Naive thymus-derived CD4-positive, alpha-beta T cell (primary cell): ENCODE measurements at regions not wholly inside any gene's neighbourhood (a gene's known extent, or its start where the extent isn't known, plus 50 kb on each side); places are given as distances from the start of the nearest gene placed in this dataset.

ENCODE experiments used
- ATAC-seq: fragments of 150-1000 bp; cut with Tn5 transposase; 2 replicates; pipeline ENCODE4 v1.10.0; 2021; ENCODE audit warnings: mild to moderate bottlenecking, moderate library complexity
- CTCF ChIA-PET: fragments of 350-600 bp; sonication (Branson Sonifier 250); formaldehyde crosslinking; loops from one replicate; lab custom pipeline; 2021; ENCODE audit warnings: antibody characterized with exemption; lab: Charles Lee
- POLR2A ChIA-PET: fragments of 350-600 bp; sonication (Branson Sonifier 250); formaldehyde crosslinking; loops from one replicate; lab custom pipeline; 2021; ENCODE audit warnings: antibody characterized with exemption, inconsistent platforms; lab: Charles Lee
- DNase-seq, 9 donors: peaks; one replicate each; pipeline versions ENCODE4 v3.0.0 to v3.0.0-alpha.2; 2020 to 2022; ENCODE audit warnings: mixed read lengths in 1 of 9
- H3K27ac ChIP-seq: one replicate; pipeline ENCODE4 v1.7.0; 2013; ENCODE audit warnings: mild to moderate bottlenecking, low read depth, low read length, moderate library complexity
- H3K27me3 ChIP-seq, 2 donors: one replicate each; pipeline ENCODE4 v1.7.0; 2013; ENCODE audit warnings: low read length in 2 of 2, mild to moderate bottlenecking in 2 of 2, moderate library complexity in 2 of 2; ENCODE audit not compliant: control insufficient read depth in 2 of 2, insufficient read depth in 2 of 2
- H3K36me3 ChIP-seq, 3 experiments: 1 replicate in 2 of 3; 2 replicates in 1 of 3; pipeline ENCODE4 v1.7.0; 2013; ENCODE audit warnings: low read length in 3 of 3, mild to moderate bottlenecking in 3 of 3, moderate library complexity in 1 of 3; ENCODE audit not compliant: insufficient read depth in 3 of 3, control insufficient read depth in 2 of 3
- H3K4me1 ChIP-seq, 2 donors: one replicate each; pipeline ENCODE4 v1.7.0; 2013; ENCODE audit warnings: low read length in 2 of 2, mild to moderate bottlenecking in 2 of 2, moderate library complexity in 1 of 2; ENCODE audit not compliant: control insufficient read depth in 2 of 2, insufficient read depth in 2 of 2
- H3K4me3 ChIP-seq: 2 replicates; pipeline ENCODE4 v1.7.0; 2013; ENCODE audit warnings: mild to moderate bottlenecking, low read length
- H3K9me3 ChIP-seq, 3 experiments: 1 replicate in 2 of 3; 2 replicates in 1 of 3; pipeline ENCODE4 v1.7.0; 2013; ENCODE audit warnings: low read length in 3 of 3; ENCODE audit not compliant: control insufficient read depth in 2 of 3
- H3K27ac Mint-ChIP-seq, 9 donors: one replicate each; pipeline ENCODE4 v1.8.0; 2020 to 2022; ENCODE audit warnings: mixed read lengths in 9 of 9, mild to moderate bottlenecking in 8 of 9, moderate library complexity in 5 of 9, inconsistent platforms in 2 of 9
- H3K27me3 Mint-ChIP-seq, 5 donors: one replicate each; pipeline ENCODE4 v1.8.0; 2021 to 2022; ENCODE audit warnings: mixed read lengths in 5 of 5, mild to moderate bottlenecking in 1 of 5
- H3K36me3 Mint-ChIP-seq, 5 donors: one replicate each; pipeline ENCODE4 v1.8.0; 2020 to 2022; ENCODE audit warnings: mixed read lengths in 5 of 5, mild to moderate bottlenecking in 3 of 5, inconsistent platforms in 1 of 5
- H3K4me1 Mint-ChIP-seq, 7 donors: one replicate each; pipeline ENCODE4 v1.8.0; 2020 to 2022; ENCODE audit warnings: mixed read lengths in 7 of 7, mild to moderate bottlenecking in 3 of 7, inconsistent platforms in 1 of 7
- H3K4me3 Mint-ChIP-seq, 10 donors: one replicate each; pipeline ENCODE4 v1.8.0; 2020 to 2022; ENCODE audit warnings: mild to moderate bottlenecking in 10 of 10, mixed read lengths in 10 of 10, moderate library complexity in 6 of 10, inconsistent platforms in 2 of 10
- H3K9me3 Mint-ChIP-seq, 11 donors: one replicate each; pipeline ENCODE4 v1.8.0; 2020 to 2022; ENCODE audit warnings: mixed read lengths in 11 of 11, mild to moderate bottlenecking in 4 of 11, inconsistent platforms in 1 of 11, moderate library complexity in 1 of 11
- intact Hi-C, 2 donors: fragments of 100-400 bp; cut with micrococcal nuclease; formaldehyde crosslinking; loops; one replicate each; pipeline ENCODE4 v1.15.1; 2023

DNA sequence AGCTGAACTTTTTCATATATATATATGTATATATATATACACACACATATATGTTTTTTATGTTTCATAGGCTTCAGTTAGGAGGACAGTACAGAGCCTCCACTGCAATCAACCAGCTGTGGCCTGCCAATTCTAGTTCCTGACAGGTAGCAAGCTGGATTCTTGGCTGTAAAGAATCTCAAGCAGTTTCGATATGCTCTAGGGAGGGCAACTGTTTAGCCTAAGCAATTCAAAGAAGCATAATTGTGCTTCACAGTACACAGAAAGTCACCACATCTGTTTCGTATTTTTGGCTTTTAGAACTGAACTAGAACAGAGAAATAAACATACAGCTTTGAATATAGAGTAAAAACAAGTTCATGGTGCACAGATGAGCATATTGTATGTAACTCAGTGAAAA, 152.4 kb upstream of the ARRDC3 start:
- CTCF ChIA-PET: no interaction called here

DNA sequence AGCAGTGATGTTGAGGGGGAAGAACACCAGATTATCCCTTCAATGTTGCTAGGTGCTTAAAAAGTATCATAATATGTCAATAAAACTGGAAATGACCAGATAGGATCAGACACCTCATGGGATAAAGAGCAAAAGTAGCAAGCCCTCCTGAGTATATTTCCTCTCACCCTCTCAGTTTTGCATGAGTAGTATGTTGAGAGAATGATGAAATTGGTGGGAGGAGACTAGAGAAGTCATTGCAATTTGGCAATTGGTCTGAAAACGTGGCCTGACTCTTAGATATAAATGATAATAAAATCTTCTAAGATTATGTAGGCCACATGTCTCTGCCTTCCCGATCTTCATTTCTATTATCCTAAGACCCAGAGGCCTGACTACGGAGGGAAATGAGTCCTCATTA, 151.2 kb upstream of the ARRDC3 start:
- H3K27ac ChIP-seq: no peak overlapping the region
- Mint-ChIP-seq H3K4me3 (no peak overlapping the region), H3K27ac (no peak overlapping the region), H3K36me3 (peaks cover 0 to 1% (median 0%) of the 10 kb centered on the region in 5 donors), H3K27me3 (no peaks in the 10 kb centered on the region), H3K9me3 (peaks cover 0 to 2% (median 0%) of the 10 kb centered on the region in 11 donors), H3K4me1 (peaks cover 0 to 9% (median 3%) of the 10 kb centered on the region in 7 donors)
- H3K4me1 ChIP-seq: no peaks in the 10 kb centered on the region
- no peak overlapping the region for H3K4me3 ChIP-seq
- no peaks in the 10 kb centered on the region for H3K36me3 ChIP-seq
- CTCF ChIA-PET: no interaction called here
- H3K9me3 ChIP-seq: no peaks in the 10 kb centered on the region
- POLR2A ChIA-PET: no interaction called here
- DNase-seq (no peak), ATAC-seq (no peak)
- H3K27me3 ChIP-seq: no peaks in the 10 kb centered on the region
- intact Hi-C loops: no loop called here

More for the DNA sequence above, 152.4 kb upstream of the ARRDC3 start:
- no peak overlapping the region for H3K4me3 Mint-ChIP-seq
- no peaks in the 10 kb centered on the region for H3K36me3 Mint-ChIP-seq
- no peak overlapping the region for H3K4me3 ChIP-seq
- no peak overlapping the region for H3K27ac Mint-ChIP-seq
- DNase-seq: no peak
- POLR2A ChIA-PET: no interaction called here
- H3K36me3 ChIP-seq: no peaks in the 10 kb centered on the region
- no peaks in the 10 kb centered on the region for H3K27me3 ChIP-seq
- no peaks in the 10 kb centered on the region for H3K27me3 Mint-ChIP-seq
- no peak for ATAC-seq
- H3K27ac ChIP-seq: no peak overlapping the region
- peaks cover 0 to 9% (median 3%) of the 10 kb centered on the region in 7 donors for H3K4me1 Mint-ChIP-seq
- peaks cover 0 to 2% (median 0%) of the 10 kb centered on the region in 11 donors for H3K9me3 Mint-ChIP-seq
- H3K4me1 ChIP-seq: no peaks in the 10 kb centered on the region
- intact Hi-C loops: no loop called here
- no peaks in the 10 kb centered on the region for H3K9me3 ChIP-seq

DNA sequence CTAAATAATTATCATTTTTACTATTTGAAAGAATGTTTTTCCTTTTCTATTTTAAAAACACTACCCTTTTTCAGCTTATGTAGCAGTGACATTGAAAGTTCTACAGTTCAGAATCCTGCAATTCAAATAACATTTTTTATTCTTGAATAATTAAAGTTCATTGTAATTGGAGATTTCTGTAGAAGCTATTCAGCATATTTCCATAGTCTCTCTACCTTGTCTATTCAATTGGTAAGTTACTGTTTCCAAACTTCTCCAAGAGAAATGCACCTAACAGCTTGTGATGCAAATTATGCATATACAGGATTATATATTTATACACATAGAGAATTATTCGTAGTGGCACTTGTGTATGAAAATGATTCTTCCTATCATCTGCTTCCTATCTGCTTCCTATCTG, 149.7 kb upstream of the ARRDC3 start:
- no peak overlapping the region for H3K4me3 ChIP-seq
- Mint-ChIP-seq H3K4me1 (peaks cover 0 to 3% (median 1%) of the 10 kb centered on the region in 7 donors), H3K9me3 (peaks cover 0 to 5% (median 0%) of the 10 kb centered on the region in 11 donors), H3K36me3 (peaks cover 0 to 4% (median 0%) of the 10 kb centered on the region in 5 donors), H3K4me3 (no peak overlapping the region), H3K27ac (no peak overlapping the region), H3K27me3 (no peaks in the 10 kb centered on the region)
- CTCF ChIA-PET: no interaction called here
- H3K27ac ChIP-seq: no peak overlapping the region
- DNase-seq: no peak
- POLR2A ChIA-PET: no interaction called here
- H3K36me3 ChIP-seq: no peaks in the 10 kb centered on the region
- H3K4me1 ChIP-seq: no peaks in the 10 kb centered on the region
- no peaks in the 10 kb centered on the region for H3K9me3 ChIP-seq
- H3K27me3 ChIP-seq: no peaks in the 10 kb centered on the region
- intact Hi-C loops: no loop called here
- ATAC-seq: no peak

DNA sequence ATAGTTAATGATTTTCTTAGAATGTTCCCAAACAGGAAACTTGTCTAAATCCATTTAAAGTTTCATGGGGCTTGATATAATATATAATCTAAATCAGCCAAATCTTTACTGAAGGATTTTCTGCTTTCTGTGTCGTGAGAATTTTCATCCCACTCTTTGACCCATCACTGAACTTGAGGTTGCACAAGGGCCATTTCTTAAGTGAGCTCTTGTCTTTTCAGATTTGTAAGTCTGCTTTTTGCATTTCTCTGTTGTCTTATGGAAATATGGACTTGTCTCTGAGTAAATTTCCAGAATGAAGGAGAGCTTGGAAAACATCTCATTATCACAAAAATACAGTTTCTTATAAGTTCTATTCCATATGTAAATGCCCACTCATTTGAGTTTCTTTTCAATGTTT, 149.2 kb upstream of the ARRDC3 start:
- POLR2A ChIA-PET: no interaction called here
- Histone ChIP-seq H3K9me3 (no peaks in the 10 kb centered on the region), H3K27ac (no peak overlapping the region), H3K4me3 (no peak overlapping the region), H3K36me3 (no peaks in the 10 kb centered on the region), H3K27me3 (no peaks in the 10 kb centered on the region), H3K4me1 (no peaks in the 10 kb centered on the region)
- no peaks in the 10 kb centered on the region for H3K27me3 Mint-ChIP-seq
- no peak overlapping the region for H3K27ac Mint-ChIP-seq
- ATAC-seq: no peak
- H3K9me3 Mint-ChIP-seq: peaks cover 0 to 5% (median 0%) of the 10 kb centered on the region in 11 donors
- H3K4me3 Mint-ChIP-seq: no peak overlapping the region
- H3K36me3 Mint-ChIP-seq: peaks cover 0 to 4% (median 0%) of the 10 kb centered on the region in 5 donors
- CTCF ChIA-PET: no interaction called here
- DNase-seq: no peak
- intact Hi-C loops: no loop called here
- H3K4me1 Mint-ChIP-seq: peaks cover 0 to 1% (median 0%) of the 10 kb centered on the region in 7 donors

DNA sequence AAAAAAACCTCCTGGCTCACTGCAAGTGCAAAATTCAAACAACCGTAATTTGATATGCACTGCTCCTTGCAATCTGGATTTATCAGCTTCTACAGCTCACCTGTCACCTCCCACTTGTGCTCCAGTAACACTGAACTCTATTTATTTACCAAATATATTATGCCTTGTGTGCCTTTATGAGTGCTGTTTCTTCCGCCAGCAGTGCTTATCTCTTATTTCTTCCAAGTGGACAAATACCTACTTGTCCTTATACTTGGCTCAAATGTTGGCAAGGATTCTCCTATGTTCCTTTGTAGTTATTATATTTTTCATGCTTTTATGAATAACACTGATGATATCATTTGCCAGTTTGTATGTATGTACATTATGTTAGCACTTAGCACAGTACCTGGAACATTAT, 145.7 kb upstream of the ARRDC3 start:
- H3K27ac ChIP-seq: no peak overlapping the region
- Mint-ChIP-seq H3K36me3 (peaks cover 0 to 4% (median 0%) of the 10 kb centered on the region in 5 donors), H3K9me3 (peaks cover 0 to 5% (median 0%) of the 10 kb centered on the region in 11 donors), H3K27me3 (no peaks in the 10 kb centered on the region), H3K4me3 (no peak overlapping the region), H3K27ac (no peak overlapping the region), H3K4me1 (no peaks in the 10 kb centered on the region)
- ChIA-PET CTCF (no interaction called here), POLR2A (no interaction called here)
- H3K9me3 ChIP-seq: no peaks in the 10 kb centered on the region
- no peak for DNase-seq
- H3K27me3 ChIP-seq: no peaks in the 10 kb centered on the region
- no peaks in the 10 kb centered on the region for H3K4me1 ChIP-seq
- H3K4me3 ChIP-seq: no peak overlapping the region
- ATAC-seq: no peak
- intact Hi-C loops: no loop called here
- no peaks in the 10 kb centered on the region for H3K36me3 ChIP-seq

DNA sequence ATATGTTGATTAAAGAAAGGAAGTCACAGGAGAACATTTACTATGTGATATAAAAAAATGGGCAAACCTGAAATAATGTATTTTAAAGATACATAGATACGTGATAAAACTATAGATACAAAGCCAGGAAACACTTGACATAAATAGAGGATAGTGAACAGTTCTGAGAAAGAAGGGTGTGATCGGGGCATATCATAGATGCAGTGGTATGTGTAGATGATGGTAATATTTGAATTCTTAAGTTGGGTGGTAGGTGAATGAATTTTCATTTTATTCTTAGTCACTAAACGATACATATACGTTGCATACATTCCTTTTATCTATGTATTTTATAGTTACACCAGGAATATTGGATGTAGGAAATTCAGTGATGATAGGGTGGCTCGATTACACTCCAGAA, 138.7 kb upstream of the ARRDC3 start:
- H3K27me3 Mint-ChIP-seq: peaks cover 0 to 6% (median 0%) of the 10 kb centered on the region in 5 donors
- ATAC-seq: no peak
- no peak overlapping the region for H3K27ac ChIP-seq
- ChIA-PET CTCF (no interaction called here), POLR2A (no interaction called here)
- H3K27me3 ChIP-seq: no peaks in the 10 kb centered on the region
- H3K4me3 ChIP-seq: no peak overlapping the region
- peaks cover 0 to 2% (median 0%) of the 10 kb centered on the region in 11 donors for H3K9me3 Mint-ChIP-seq
- H3K4me1 ChIP-seq: no peaks in the 10 kb centered on the region
- no peaks in the 10 kb centered on the region for H3K36me3 Mint-ChIP-seq
- no peak overlapping the region for H3K4me3 Mint-ChIP-seq
- DNase-seq: no peak
- intact Hi-C loops: no loop called here
- no peak overlapping the region for H3K27ac Mint-ChIP-seq
- no peaks in the 10 kb centered on the region for H3K36me3 ChIP-seq
- no peaks in the 10 kb centered on the region for H3K9me3 ChIP-seq
- no peaks in the 10 kb centered on the region for H3K4me1 Mint-ChIP-seq

DNA sequence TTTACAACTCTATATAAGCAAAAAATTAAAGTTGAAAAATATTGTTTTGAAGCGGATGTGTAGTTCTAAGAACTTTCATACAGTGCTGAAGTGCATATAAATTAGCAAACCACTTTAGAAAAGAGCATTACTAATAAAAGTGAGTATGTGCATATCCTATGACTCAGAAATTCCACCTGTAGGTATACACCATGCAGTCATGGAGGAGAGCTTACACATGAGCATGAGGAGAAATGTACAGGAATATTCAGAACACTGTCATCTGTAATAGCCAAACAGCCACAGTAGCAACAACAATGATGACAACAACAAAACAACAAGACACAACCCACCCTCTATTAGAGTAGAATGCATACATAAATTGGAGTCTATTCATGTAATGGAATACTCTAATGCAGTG, 138.2 kb upstream of the ARRDC3 start:
- Mint-ChIP-seq H3K9me3 (peaks cover 0 to 2% (median 0%) of the 10 kb centered on the region in 11 donors), H3K36me3 (no peaks in the 10 kb centered on the region), H3K27me3 (peaks cover 0 to 6% (median 0%) of the 10 kb centered on the region in 5 donors), H3K27ac (no peak overlapping the region), H3K4me1 (no peaks in the 10 kb centered on the region), H3K4me3 (no peak overlapping the region)
- H3K4me1 ChIP-seq: no peaks in the 10 kb centered on the region
- DNase-seq (no peak), ATAC-seq (no peak)
- H3K4me3 ChIP-seq: no peak overlapping the region
- H3K9me3 ChIP-seq: no peaks in the 10 kb centered on the region
- no peak overlapping the region for H3K27ac ChIP-seq
- intact Hi-C loops: no loop called here
- POLR2A ChIA-PET: no interaction called here
- H3K27me3 ChIP-seq: no peaks in the 10 kb centered on the region
- H3K36me3 ChIP-seq: no peaks in the 10 kb centered on the region
- CTCF ChIA-PET: no interaction called here
